GM21825 (cell line): ENCODE measurements at regions not wholly inside any gene's neighbourhood (a gene's known extent, or its start where the extent isn't known, plus 50 kb on each side); places are given as distances from the start of the nearest gene placed in this dataset.

Experiments
- ATAC-seq: cut with Tn5 transposase; IDR thresholded peaks from one replicate; pipeline ENCODE4 v1.9.1; 2021; ENCODE audit warnings: mild to moderate bottlenecking, moderate library complexity; ENCODE audit not compliant: unreplicated experiment

GRCh38 chr16:86710602-86710950, 132.2 kb downstream of the FOXL1 start:
- no peak for ATAC-seq

- no peak for ATAC-seq
Measured at GRCh38 chr16:86712158-86713009, 134.0 kb downstream of the FOXL1 start.

- no peak for ATAC-seq
Measured at GRCh38 chr16:86713021-86713631, 134.8 kb downstream of the FOXL1 start.

GRCh38 chr16:86714166-86714565, 135.8 kb downstream of the FOXL1 start:
- ATAC-seq = no peak

- ATAC-seq = no peak
Measured at GRCh38 chr16:86716649-86717048, 138.3 kb downstream of the FOXL1 start.

- no peak for ATAC-seq
Measured at GRCh38 chr16:86718118-86718517, 139.8 kb downstream of the FOXL1 start.

- ATAC-seq = no peak
Measured at GRCh38 chr16:86722970-86723369, 144.6 kb downstream of the FOXL1 start.

GRCh38 chr16:86723689-86724088, 145.3 kb downstream of the FOXL1 start:
- ATAC-seq = no peak

GRCh38 chr16:86725401-86725800, 147.1 kb downstream of the FOXL1 start:
- no peak for ATAC-seq

- no peak for ATAC-seq
Measured at GRCh38 chr16:86726340-86726739, 148.0 kb downstream of the FOXL1 start.

GRCh38 chr16:86727131-86727530, 148.8 kb downstream of the FOXL1 start:
- no peak for ATAC-seq

- no peak for ATAC-seq
Measured at GRCh38 chr16:86727632-86728031, 149.3 kb downstream of the FOXL1 start.

- ATAC-seq = no peak
Measured at GRCh38 chr16:86729686-86730085, 151.3 kb downstream of the FOXL1 start.

GRCh38 chr16:86730086-86730485, 151.7 kb downstream of the FOXL1 start:
- no peak for ATAC-seq

GRCh38 chr16:86730597-86730996, 152.2 kb downstream of the FOXL1 start:
- no peak for ATAC-seq

GRCh38 chr16:86732621-86733295, 154.4 kb downstream of the FOXL1 start:
- ATAC-seq = no peak

GRCh38 chr16:86733546-86734254, 155.4 kb downstream of the FOXL1 start:
- no peak for ATAC-seq

- ATAC-seq = no peak
Measured at GRCh38 chr16:86734543-86735460, 156.5 kb downstream of the FOXL1 start.

- ATAC-seq = no peak
Measured at GRCh38 chr16:86735727-86736126, 157.4 kb downstream of the FOXL1 start.

- no peak for ATAC-seq
Measured at GRCh38 chr16:86736502-86736901, 158.2 kb downstream of the FOXL1 start.
